ENCODE measurements at regions not wholly inside any gene's neighbourhood (a gene's known extent, or its start where the extent isn't known, plus 50 kb on each side); places are given as distances from the start of the nearest gene placed in this dataset.

- Histone ChIP-seq H3K4me1 (ENCODE audit: insufficient read depth, low read length) (no peaks in the 10 kb centered on the region), H3K36me3 (ENCODE audit: insufficient read depth, low read length) (no peaks in the 10 kb centered on the region), H3K9me3 (ENCODE audit: low read length) (no peaks in the 10 kb centered on the region), H3K27me3 (ENCODE audit: insufficient read depth, low read length) (no peaks in the 10 kb centered on the region), H3K4me3 (ENCODE audit: low read length) (no peak overlapping the region), H2AFZ (ENCODE audit: low read depth, low read length) (no peak overlapping the region)
Measured at GRCh38 chr1:55381491-55381890, 166.3 kb upstream of the USP24 start.

- Histone ChIP-seq H3K27me3 (ENCODE audit: insufficient read depth, low read length) (no peaks in the 10 kb centered on the region), H3K4me3 (ENCODE audit: low read length) (no peak overlapping the region), H3K36me3 (ENCODE audit: insufficient read depth, low read length) (no peaks in the 10 kb centered on the region), H3K4me1 (ENCODE audit: insufficient read depth, low read length) (no peaks in the 10 kb centered on the region), H3K9me3 (ENCODE audit: low read length) (no peaks in the 10 kb centered on the region), H2AFZ (ENCODE audit: low read depth, low read length) (no peak overlapping the region)
Measured at GRCh38 chr1:55380355-55380970, 165.3 kb upstream of the USP24 start.

GRCh38 chr1:55378582-55378981 is 163.4 kb upstream of the USP24 start:
- Histone ChIP-seq H2AFZ (ENCODE audit: low read depth, low read length) (no peak overlapping the region), H3K9me3 (ENCODE audit: low read length) (no peaks in the 10 kb centered on the region)

GRCh38 chr1:55376897-55377296 is 161.7 kb upstream of the USP24 start:
- no peaks in the 10 kb centered on the region for H3K9me3 ChIP-seq (ENCODE audit: low read length)
- no peak overlapping the region for H2AFZ ChIP-seq (ENCODE audit: low read depth, low read length)
- H3K36me3 ChIP-seq (ENCODE audit: insufficient read depth, low read length): no peaks in the 10 kb centered on the region
- no peaks in the 10 kb centered on the region for H3K27me3 ChIP-seq (ENCODE audit: insufficient read depth, low read length)
- H3K4me1 ChIP-seq (ENCODE audit: insufficient read depth, low read length): no peaks in the 10 kb centered on the region
- H3K4me3 ChIP-seq (ENCODE audit: low read length): no peak overlapping the region

More at GRCh38 chr1:55378582-55378981, 163.4 kb upstream of the USP24 start:
- H3K4me1 ChIP-seq (ENCODE audit: insufficient read depth, low read length): no peaks in the 10 kb centered on the region
- no peak overlapping the region for H3K4me3 ChIP-seq (ENCODE audit: low read length)
- no peaks in the 10 kb centered on the region for H3K36me3 ChIP-seq (ENCODE audit: insufficient read depth, low read length)
- H3K27me3 ChIP-seq (ENCODE audit: insufficient read depth, low read length): no peaks in the 10 kb centered on the region

GRCh38 chr1:55375617-55376258 is 160.6 kb upstream of the USP24 start:
- H2AFZ ChIP-seq (ENCODE audit: low read depth, low read length): no peak overlapping the region
- H3K27me3 ChIP-seq (ENCODE audit: insufficient read depth, low read length): no peaks in the 10 kb centered on the region
- no peak overlapping the region for H3K4me3 ChIP-seq (ENCODE audit: low read length)
- H3K36me3 ChIP-seq (ENCODE audit: insufficient read depth, low read length): no peaks in the 10 kb centered on the region
- no peaks in the 10 kb centered on the region for H3K9me3 ChIP-seq (ENCODE audit: low read length)
- H3K4me1 ChIP-seq (ENCODE audit: insufficient read depth, low read length): no peaks in the 10 kb centered on the region

- Histone ChIP-seq H3K27me3 (ENCODE audit: insufficient read depth, low read length) (no peaks in the 10 kb centered on the region), H3K4me3 (ENCODE audit: low read length) (no peak overlapping the region), H3K36me3 (ENCODE audit: insufficient read depth, low read length) (no peaks in the 10 kb centered on the region), H3K9me3 (ENCODE audit: low read length) (no peaks in the 10 kb centered on the region), H2AFZ (ENCODE audit: low read depth, low read length) (no peak overlapping the region), H3K4me1 (ENCODE audit: insufficient read depth, low read length) (no peaks in the 10 kb centered on the region)
Measured at GRCh38 chr1:55374801-55375616, 159.8 kb upstream of the USP24 start.

GRCh38 chr1:55374216-55374615 is 159.1 kb upstream of the USP24 start:
- Histone ChIP-seq H3K4me3 (ENCODE audit: low read length) (no peak overlapping the region), H3K9me3 (ENCODE audit: low read length) (no peaks in the 10 kb centered on the region)

GRCh38 chr1:55369474-55369873 is 154.3 kb upstream of the USP24 start:
- no peak overlapping the region for H3K4me3 ChIP-seq (ENCODE audit: low read length)
- H3K9me3 ChIP-seq (ENCODE audit: low read length): no peaks in the 10 kb centered on the region
- H3K36me3 ChIP-seq (ENCODE audit: insufficient read depth, low read length): no peaks in the 10 kb centered on the region
- H3K4me1 ChIP-seq (ENCODE audit: insufficient read depth, low read length): no peaks in the 10 kb centered on the region
- no peak overlapping the region for H2AFZ ChIP-seq (ENCODE audit: low read depth, low read length)
- no peaks in the 10 kb centered on the region for H3K27me3 ChIP-seq (ENCODE audit: insufficient read depth, low read length)

More at GRCh38 chr1:55374216-55374615, 159.1 kb upstream of the USP24 start:
- Histone ChIP-seq H2AFZ (ENCODE audit: low read depth, low read length) (no peak overlapping the region), H3K4me1 (ENCODE audit: insufficient read depth, low read length) (no peaks in the 10 kb centered on the region), H3K27me3 (ENCODE audit: insufficient read depth, low read length) (no peaks in the 10 kb centered on the region), H3K36me3 (ENCODE audit: insufficient read depth, low read length) (no peaks in the 10 kb centered on the region)

GRCh38 chr1:55368698-55369097 is 153.5 kb upstream of the USP24 start:
- no peak overlapping the region for H3K4me3 ChIP-seq (ENCODE audit: low read length)
- H2AFZ ChIP-seq (ENCODE audit: low read depth, low read length): no peak overlapping the region
- no peaks in the 10 kb centered on the region for H3K4me1 ChIP-seq (ENCODE audit: insufficient read depth, low read length)
- no peaks in the 10 kb centered on the region for H3K27me3 ChIP-seq (ENCODE audit: insufficient read depth, low read length)
- H3K36me3 ChIP-seq (ENCODE audit: insufficient read depth, low read length): no peaks in the 10 kb centered on the region
- no peaks in the 10 kb centered on the region for H3K9me3 ChIP-seq (ENCODE audit: low read length)

GRCh38 chr1:55367273-55367672 is 152.1 kb upstream of the USP24 start:
- H3K36me3 ChIP-seq (ENCODE audit: insufficient read depth, low read length): no peaks in the 10 kb centered on the region
- no peaks in the 10 kb centered on the region for H3K27me3 ChIP-seq (ENCODE audit: insufficient read depth, low read length)
- H3K4me3 ChIP-seq (ENCODE audit: low read length): no peak overlapping the region
- no peak overlapping the region for H2AFZ ChIP-seq (ENCODE audit: low read depth, low read length)
- H3K9me3 ChIP-seq (ENCODE audit: low read length): no peaks in the 10 kb centered on the region
- H3K4me1 ChIP-seq (ENCODE audit: insufficient read depth, low read length): no peaks in the 10 kb centered on the region

GRCh38 chr1:55364216-55364615 is 149.1 kb upstream of the USP24 start:
- Histone ChIP-seq H3K9me3 (ENCODE audit: low read length) (no peaks in the 10 kb centered on the region), H3K4me3 (ENCODE audit: low read length) (no peak overlapping the region), H3K27me3 (ENCODE audit: insufficient read depth, low read length) (no peaks in the 10 kb centered on the region), H3K4me1 (ENCODE audit: insufficient read depth, low read length) (no peaks in the 10 kb centered on the region), H3K36me3 (ENCODE audit: insufficient read depth, low read length) (no peaks in the 10 kb centered on the region), H2AFZ (ENCODE audit: low read depth, low read length) (no peak overlapping the region)

- Histone ChIP-seq H3K4me1 (ENCODE audit: insufficient read depth, low read length) (no peaks in the 10 kb centered on the region), H2AFZ (ENCODE audit: low read depth, low read length) (no peak overlapping the region), H3K27me3 (ENCODE audit: insufficient read depth, low read length) (no peaks in the 10 kb centered on the region), H3K9me3 (ENCODE audit: low read length) (no peaks in the 10 kb centered on the region), H3K4me3 (ENCODE audit: low read length) (no peak overlapping the region), H3K36me3 (ENCODE audit: insufficient read depth, low read length) (no peaks in the 10 kb centered on the region)
Measured at GRCh38 chr1:55363268-55363667, 148.1 kb upstream of the USP24 start.

- Histone ChIP-seq H3K4me3 (ENCODE audit: low read length) (no peak overlapping the region), H3K27me3 (ENCODE audit: insufficient read depth, low read length) (no peaks in the 10 kb centered on the region), H3K9me3 (ENCODE audit: low read length) (no peaks in the 10 kb centered on the region), H3K4me1 (ENCODE audit: insufficient read depth, low read length) (no peaks in the 10 kb centered on the region), H2AFZ (ENCODE audit: low read depth, low read length) (no peak overlapping the region), H3K36me3 (ENCODE audit: insufficient read depth, low read length) (no peaks in the 10 kb centered on the region)
Measured at GRCh38 chr1:55362558-55362957, 147.4 kb upstream of the USP24 start.

Measured in neuron (in vitro differentiated cells).